CD4-positive, alpha-beta memory T cell (primary cell): ENCODE measurements at regions not wholly inside any gene's neighbourhood (a gene's known extent, or its start where the extent isn't known, plus 50 kb on each side); places are given as distances from the start of the nearest gene placed in this dataset.

Source experiments
- CTCF ChIA-PET: fragments of 350-600 bp; sonication (Branson Sonifier 250); formaldehyde crosslinking; loops from one replicate; lab custom pipeline; 2021; ENCODE audit warnings: inconsistent platforms; ENCODE audit not compliant: partially characterized antibody; lab: Charles Lee
- POLR2A ChIA-PET: fragments of 350-600 bp; sonication (Branson Sonifier 250); formaldehyde crosslinking; loops from one replicate; lab custom pipeline; 2021; ENCODE audit not compliant: partially characterized antibody; lab: Charles Lee
- DNase-seq, 5 donors: peaks; one replicate each; pipeline versions ENCODE4 v3.0.0 to v3.0.0-alpha.2; 2020 to 2022; ENCODE audit warnings: mixed read lengths in 1 of 5
- H3K27ac ChIP-seq: one replicate; pipeline ENCODE4 v1.7.0; 2013; ENCODE audit warnings: low read depth, low read length
- H3K27me3 ChIP-seq: 2 replicates; pipeline ENCODE4 v1.7.0; 2013; ENCODE audit warnings: mild to moderate bottlenecking, low read length, moderate library complexity; ENCODE audit not compliant: insufficient read depth
- H3K36me3 ChIP-seq: 2 replicates; pipeline ENCODE4 v1.7.0; 2013; ENCODE audit warnings: mild to moderate bottlenecking, low read length, moderate library complexity; ENCODE audit not compliant: insufficient read depth
- H3K4me1 ChIP-seq: 2 replicates; pipeline ENCODE4 v1.7.0; 2013; ENCODE audit warnings: mild to moderate bottlenecking, low read length, moderate library complexity; ENCODE audit not compliant: insufficient read depth
- H3K4me3 ChIP-seq, 2 donors: one replicate each; pipeline ENCODE4 v1.7.0; 2013; ENCODE audit warnings: low read length in 2 of 2, mild to moderate bottlenecking in 1 of 2
- H3K9me3 ChIP-seq, 2 donors: one replicate each; pipeline ENCODE4 v1.7.0; 2013; ENCODE audit warnings: low read length in 2 of 2, control low read depth in 1 of 2; ENCODE audit not compliant: control insufficient read depth in 1 of 2
- H3K27ac Mint-ChIP-seq, 7 donors: one replicate each; pipeline ENCODE4 v1.8.0; 2020 to 2021; ENCODE audit warnings: mixed read lengths in 7 of 7, mild to moderate bottlenecking in 6 of 7, inconsistent platforms in 3 of 7, moderate library complexity in 3 of 7
- H3K27me3 Mint-ChIP-seq, 2 donors: one replicate each; pipeline ENCODE4 v1.8.0; 2020 to 2021; ENCODE audit warnings: mixed read lengths in 2 of 2
- H3K36me3 Mint-ChIP-seq, 2 donors: one replicate each; pipeline ENCODE4 v1.8.0; 2020 to 2021; ENCODE audit warnings: mixed read lengths in 2 of 2, inconsistent platforms in 1 of 2, mild to moderate bottlenecking in 1 of 2
- H3K4me1 Mint-ChIP-seq, 4 donors: one replicate each; pipeline ENCODE4 v1.8.0; 2020 to 2021; ENCODE audit warnings: mixed read lengths in 4 of 4, mild to moderate bottlenecking in 1 of 4
- H3K4me3 Mint-ChIP-seq, 8 donors: one replicate each; pipeline ENCODE4 v1.8.0; 2020 to 2021; ENCODE audit warnings: mixed read lengths in 8 of 8, mild to moderate bottlenecking in 7 of 8, moderate library complexity in 6 of 8, inconsistent platforms in 3 of 8
- H3K9me3 Mint-ChIP-seq, 8 donors: one replicate each; pipeline ENCODE4 v1.8.0; 2020 to 2021; ENCODE audit warnings: mixed read lengths in 8 of 8, mild to moderate bottlenecking in 5 of 8, inconsistent platforms in 3 of 8, moderate library complexity in 1 of 8
- intact Hi-C: fragments of 100-400 bp; cut with micrococcal nuclease; formaldehyde crosslinking; loops from one replicate; pipeline ENCODE4 v1.15.1; 2023

GRCh38 chr4:120317713-120318112, 251.1 kb upstream of the MAD2L1 start:
- Mint-ChIP-seq H3K27me3 (no peaks in the 10 kb centered on the region), H3K27ac (no peak overlapping the region), H3K9me3 (peaks cover 0 to 2% (median 0%) of the 10 kb centered on the region in 8 donors), H3K36me3 (no peaks in the 10 kb centered on the region), H3K4me1 (no peaks in the 10 kb centered on the region), H3K4me3 (no peak overlapping the region)
- ChIA-PET CTCF (no interaction called here), POLR2A (no interaction called here)
- H3K27ac ChIP-seq = no peak overlapping the region
- no peaks in the 10 kb centered on the region for H3K9me3 ChIP-seq
- H3K36me3 ChIP-seq = no peaks in the 10 kb centered on the region
- no peak overlapping the region for H3K4me3 ChIP-seq
- no peaks in the 10 kb centered on the region for H3K27me3 ChIP-seq
- no peaks in the 10 kb centered on the region for H3K4me1 ChIP-seq
- intact Hi-C loops = no loop called here
- no peak for DNase-seq

GRCh38 chr4:120316416-120316815, 249.8 kb upstream of the MAD2L1 start:
- intact Hi-C loops = no loop called here
- ChIA-PET POLR2A (no interaction called here), CTCF (no interaction called here)
- Histone ChIP-seq H3K4me3 (no peak overlapping the region), H3K27me3 (no peaks in the 10 kb centered on the region), H3K36me3 (no peaks in the 10 kb centered on the region), H3K4me1 (no peaks in the 10 kb centered on the region), H3K27ac (no peak overlapping the region), H3K9me3 (no peaks in the 10 kb centered on the region)
- H3K27me3 Mint-ChIP-seq = no peaks in the 10 kb centered on the region
- no peaks in the 10 kb centered on the region for H3K36me3 Mint-ChIP-seq
- no peak overlapping the region for H3K4me3 Mint-ChIP-seq
- no peak overlapping the region for H3K27ac Mint-ChIP-seq
- no peak for DNase-seq
- no peaks in the 10 kb centered on the region for H3K4me1 Mint-ChIP-seq
- H3K9me3 Mint-ChIP-seq = peaks cover 0 to 2% (median 0%) of the 10 kb centered on the region in 8 donors

- no peak overlapping the region for H3K4me3 ChIP-seq
- no peaks in the 10 kb centered on the region for H3K36me3 Mint-ChIP-seq
- no peak overlapping the region for H3K27ac Mint-ChIP-seq
- peaks cover 0 to 3% (median 0%) of the 10 kb centered on the region in 8 donors for H3K9me3 Mint-ChIP-seq
- H3K27me3 Mint-ChIP-seq = peaks cover 0 to 4% of the 10 kb centered on the region in 2 donors
- no peaks in the 10 kb centered on the region for H3K36me3 ChIP-seq
- intact Hi-C loops = no loop called here
- no peaks in the 10 kb centered on the region for H3K4me1 ChIP-seq
- H3K4me3 Mint-ChIP-seq = no peak overlapping the region
- no peak for DNase-seq
- no peaks in the 10 kb centered on the region for H3K4me1 Mint-ChIP-seq
- no peaks in the 10 kb centered on the region for H3K9me3 ChIP-seq
- no peak overlapping the region for H3K27ac ChIP-seq
- CTCF ChIA-PET = no interaction called here
- no peaks in the 10 kb centered on the region for H3K27me3 ChIP-seq
- POLR2A ChIA-PET = no interaction called here
Observed at GRCh38 chr4:120314969-120315368, 248.3 kb upstream of the MAD2L1 start.

GRCh38 chr4:120304801-120305200, 238.2 kb upstream of the MAD2L1 start:
- H3K36me3 ChIP-seq = no peaks in the 10 kb centered on the region
- H3K4me1 ChIP-seq = no peaks in the 10 kb centered on the region
- H3K9me3 Mint-ChIP-seq = peaks cover 0 to 2% (median 0%) of the 10 kb centered on the region in 8 donors
- POLR2A ChIA-PET = no interaction called here
- DNase-seq = no peak
- H3K9me3 ChIP-seq = no peaks in the 10 kb centered on the region
- no peak overlapping the region for H3K4me3 ChIP-seq
- H3K4me3 Mint-ChIP-seq = no peak overlapping the region
- H3K27me3 Mint-ChIP-seq = no peaks in the 10 kb centered on the region
- H3K4me1 Mint-ChIP-seq = no peaks in the 10 kb centered on the region
- H3K27ac ChIP-seq = no peak overlapping the region
- H3K27ac Mint-ChIP-seq = no peak overlapping the region
- H3K27me3 ChIP-seq = no peaks in the 10 kb centered on the region
- H3K36me3 Mint-ChIP-seq = no peaks in the 10 kb centered on the region
- intact Hi-C loops = no loop called here
- CTCF ChIA-PET = no interaction called here

GRCh38 chr4:120299631-120300030, 233.0 kb upstream of the MAD2L1 start:
- Histone ChIP-seq H3K27ac (no peak overlapping the region), H3K36me3 (no peaks in the 10 kb centered on the region), H3K9me3 (no peaks in the 10 kb centered on the region), H3K4me3 (no peak overlapping the region), H3K27me3 (no peaks in the 10 kb centered on the region), H3K4me1 (no peaks in the 10 kb centered on the region)
- Mint-ChIP-seq H3K4me3 (no peak overlapping the region), H3K9me3 (peaks cover 0 to 3% (median 0%) of the 10 kb centered on the region in 8 donors), H3K4me1 (no peaks in the 10 kb centered on the region), H3K27me3 (no peaks in the 10 kb centered on the region), H3K36me3 (no peaks in the 10 kb centered on the region), H3K27ac (no peak overlapping the region)
- POLR2A ChIA-PET = no interaction called here
- intact Hi-C loops = no loop called here
- no peak for DNase-seq
- CTCF ChIA-PET = no interaction called here

GRCh38 chr4:120293341-120293740, 226.7 kb upstream of the MAD2L1 start:
- CTCF ChIA-PET = no interaction called here
- Histone ChIP-seq H3K36me3 (no peaks in the 10 kb centered on the region), H3K9me3 (no peaks in the 10 kb centered on the region), H3K4me1 (no peaks in the 10 kb centered on the region), H3K27ac (no peak overlapping the region), H3K27me3 (no peaks in the 10 kb centered on the region), H3K4me3 (no peak overlapping the region)
- intact Hi-C loops = no loop called here
- Mint-ChIP-seq H3K27ac (no peak overlapping the region), H3K27me3 (no peaks in the 10 kb centered on the region), H3K4me1 (no peaks in the 10 kb centered on the region), H3K4me3 (no peak overlapping the region), H3K9me3 (peaks cover 0 to 2% (median 0%) of the 10 kb centered on the region in 8 donors), H3K36me3 (no peaks in the 10 kb centered on the region)
- POLR2A ChIA-PET = no interaction called here
- DNase-seq = no peak

- Mint-ChIP-seq H3K27ac (no peak overlapping the region), H3K4me1 (no peaks in the 10 kb centered on the region), H3K36me3 (no peaks in the 10 kb centered on the region), H3K9me3 (no peaks in the 10 kb centered on the region), H3K27me3 (no peaks in the 10 kb centered on the region), H3K4me3 (no peak overlapping the region)
- Histone ChIP-seq H3K27ac (no peak overlapping the region), H3K36me3 (no peaks in the 10 kb centered on the region), H3K9me3 (no peaks in the 10 kb centered on the region), H3K4me3 (no peak overlapping the region), H3K4me1 (no peaks in the 10 kb centered on the region), H3K27me3 (no peaks in the 10 kb centered on the region)
- ChIA-PET POLR2A (no interaction called here), CTCF (no interaction called here)
- intact Hi-C loops = no loop called here
- DNase-seq = no peak
Observed at GRCh38 chr4:120291541-120291940, 224.9 kb upstream of the MAD2L1 start.

GRCh38 chr4:120290553-120290952, 223.9 kb upstream of the MAD2L1 start:
- Mint-ChIP-seq H3K4me1 (no peaks in the 10 kb centered on the region), H3K36me3 (no peaks in the 10 kb centered on the region), H3K27ac (no peak overlapping the region), H3K9me3 (no peaks in the 10 kb centered on the region), H3K27me3 (no peaks in the 10 kb centered on the region), H3K4me3 (no peak overlapping the region)
- Histone ChIP-seq H3K4me1 (no peaks in the 10 kb centered on the region), H3K27me3 (no peaks in the 10 kb centered on the region), H3K27ac (no peak overlapping the region), H3K4me3 (no peak overlapping the region), H3K36me3 (no peaks in the 10 kb centered on the region), H3K9me3 (no peaks in the 10 kb centered on the region)
- intact Hi-C loops = no loop called here
- DNase-seq = no peak
- POLR2A ChIA-PET = no interaction called here
- CTCF ChIA-PET = no interaction called here
